HG03520 (cell line): ENCODE measurements at regions not wholly inside any gene's neighbourhood (a gene's known extent, or its start where the extent isn't known, plus 50 kb on each side); places are given as distances from the start of the nearest gene placed in this dataset.
A peak's percentile ranks its signal among the peaks of the same experiment; 100 is the strongest.

ENCODE experiments used
- ATAC-seq: cut with Tn5 transposase; IDR thresholded peaks from one replicate; pipeline ENCODE4 v1.9.1; 2021; ENCODE audit warnings: mild to moderate bottlenecking, moderate library complexity; ENCODE audit not compliant: unreplicated experiment

- ATAC-seq, result no peak
These were observed 120.4 kb upstream of the KLF7 start for GRCh38 chr2:207286106-207286505.

DNA sequence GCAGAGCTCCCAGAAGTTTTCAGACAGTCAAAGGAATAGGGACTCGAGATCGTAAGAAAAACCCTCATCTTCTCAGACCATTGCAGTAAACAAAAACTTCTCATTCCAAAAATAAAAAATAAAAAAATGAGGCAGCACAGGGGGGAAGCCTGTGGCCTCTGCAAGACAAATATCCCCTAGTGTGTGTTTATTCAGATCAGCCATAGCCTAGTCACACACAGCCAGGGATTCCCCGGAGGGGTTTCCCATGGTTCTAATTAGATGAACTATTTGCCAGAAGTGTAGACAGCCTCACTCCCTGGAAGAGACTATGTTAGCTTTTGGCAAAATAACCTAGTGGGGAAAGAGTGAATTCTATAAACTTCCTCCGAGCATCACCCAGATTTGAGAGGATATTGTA, 122.9 kb upstream of the KLF7 start:
- ATAC-seq, result peak; percentile 45

DNA sequence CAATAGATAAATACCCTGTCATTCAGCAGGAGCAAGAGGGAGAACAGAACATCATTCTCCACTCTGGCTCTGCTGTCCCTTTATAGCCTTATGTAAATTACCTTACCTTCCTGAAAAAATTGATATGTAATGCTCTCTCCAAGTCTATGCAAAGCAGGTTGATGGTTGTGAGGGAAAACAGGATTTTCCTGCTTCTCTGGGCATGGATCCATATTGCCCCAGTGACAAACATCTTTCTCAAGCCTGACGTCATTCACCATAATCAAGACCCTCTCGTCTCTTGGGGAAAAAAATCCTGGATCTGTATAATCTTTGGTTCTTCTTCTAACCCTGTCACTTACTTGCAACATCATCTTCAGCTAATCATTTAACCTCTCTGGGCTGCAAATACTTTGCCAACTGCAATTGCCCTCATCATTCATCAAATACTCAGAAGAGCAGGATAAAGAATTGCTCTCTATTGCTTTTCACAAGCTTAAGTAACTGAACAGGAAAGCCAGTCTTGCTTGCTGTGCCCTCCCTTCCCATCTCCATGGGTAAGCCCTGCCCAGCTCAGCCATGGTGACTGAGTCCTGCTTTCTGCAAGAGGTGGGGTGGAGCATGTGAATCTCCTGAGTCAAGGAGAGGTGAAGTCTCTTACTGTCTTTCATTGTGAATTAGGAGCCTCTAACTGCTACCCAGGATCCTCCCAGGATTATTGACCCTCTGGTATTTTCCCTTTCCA, 123.7 kb upstream of the KLF7 start:
- ATAC-seq, result no peak

GRCh38 chr2:207290833-207291624, 125.3 kb upstream of the KLF7 start:
- no peak for ATAC-seq

GRCh38 chr2:207291625-207292252, 126.0 kb upstream of the KLF7 start:
- ATAC-seq, result no peak

- ATAC-seq, result no peak
These were observed 130.7 kb upstream of the KLF7 start for GRCh38 chr2:207296265-207296948.

GRCh38 chr2:207300817-207301216, 135.1 kb upstream of the KLF7 start:
- no peak for ATAC-seq

- no peak for ATAC-seq
These were observed 139.0 kb upstream of the KLF7 start for GRCh38 chr2:207304761-207305160.

- no peak for ATAC-seq
These were observed 142.9 kb upstream of the KLF7 start for GRCh38 chr2:207308519-207309224.

GRCh38 chr2:207311316-207312005, 145.7 kb upstream of the KLF7 start:
- peak; percentile 97 for ATAC-seq

- no peak for ATAC-seq
These were observed 146.2 kb upstream of the KLF7 start for GRCh38 chr2:207312006-207312356.

DNA sequence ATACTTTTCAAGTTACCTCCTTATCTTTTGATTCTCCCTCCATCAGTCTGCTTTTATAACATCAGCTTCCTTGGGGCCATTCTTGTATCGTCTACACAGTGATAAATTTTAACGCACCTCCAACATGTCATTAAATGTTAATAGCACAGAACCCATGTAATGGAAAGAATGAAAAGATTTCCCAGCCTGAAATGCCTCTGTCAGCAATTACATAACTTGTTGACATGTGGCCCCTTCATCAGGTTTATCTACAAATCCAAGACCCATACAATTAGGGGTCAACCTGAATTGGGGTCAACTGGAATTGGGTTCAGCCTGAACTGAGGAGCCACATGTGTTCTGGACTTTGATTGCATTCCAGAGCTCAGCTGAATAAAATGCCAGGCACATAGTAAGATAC, 148.2 kb upstream of the KLF7 start:
- no peak for ATAC-seq

DNA sequence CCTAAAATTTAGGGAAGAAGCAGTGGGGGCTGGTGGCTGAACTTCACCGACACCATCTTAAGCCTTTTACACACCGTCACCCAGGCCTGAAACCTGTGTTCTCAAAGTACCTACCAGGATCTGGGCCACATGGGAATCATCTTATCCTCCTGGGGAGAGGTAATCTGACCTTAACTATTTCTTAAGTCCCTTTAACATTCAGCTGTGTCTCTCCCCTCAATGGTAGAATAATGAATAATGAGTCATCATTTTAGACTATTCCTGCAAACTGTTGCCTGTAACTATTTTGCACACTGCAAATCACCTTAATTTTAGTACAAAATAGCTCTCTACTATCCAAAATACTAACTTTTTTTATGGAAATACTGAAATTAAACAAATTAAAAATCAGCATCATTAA, 149.4 kb upstream of the KLF7 start:
- ATAC-seq, result no peak

- ATAC-seq, result no peak
These were observed 150.7 kb upstream of the KLF7 start for GRCh38 chr2:207316484-207316883.

- no peak for ATAC-seq
These were observed 151.2 kb upstream of the KLF7 start for GRCh38 chr2:207316906-207317305.

DNA sequence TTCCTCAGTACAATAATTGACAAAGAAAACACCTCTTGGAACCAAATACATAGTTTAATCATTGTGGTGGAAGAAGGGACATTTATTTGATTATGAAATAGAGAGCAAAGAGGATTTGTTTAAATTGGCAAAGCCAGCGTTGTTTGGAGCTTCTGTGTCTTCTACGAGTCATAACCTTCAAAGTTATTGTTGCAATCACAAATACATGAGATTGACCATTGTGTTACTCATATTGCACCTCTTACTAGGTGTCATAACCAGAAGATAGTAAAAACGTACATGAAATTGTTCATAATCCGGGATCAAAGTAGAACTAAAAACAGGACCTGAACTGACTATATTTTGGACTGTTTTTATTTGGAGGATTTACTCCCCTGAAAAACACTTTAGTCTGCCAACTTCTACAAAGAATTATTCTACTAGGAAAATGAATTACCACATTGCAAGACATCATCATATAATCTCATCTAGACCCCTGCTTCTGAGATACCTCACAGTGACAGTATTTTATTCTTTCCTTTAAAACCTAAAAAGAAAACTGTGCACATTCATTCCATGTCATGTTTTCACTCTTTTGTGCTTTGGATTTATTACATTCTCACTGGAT, 151.7 kb upstream of the KLF7 start:
- no peak for ATAC-seq

DNA sequence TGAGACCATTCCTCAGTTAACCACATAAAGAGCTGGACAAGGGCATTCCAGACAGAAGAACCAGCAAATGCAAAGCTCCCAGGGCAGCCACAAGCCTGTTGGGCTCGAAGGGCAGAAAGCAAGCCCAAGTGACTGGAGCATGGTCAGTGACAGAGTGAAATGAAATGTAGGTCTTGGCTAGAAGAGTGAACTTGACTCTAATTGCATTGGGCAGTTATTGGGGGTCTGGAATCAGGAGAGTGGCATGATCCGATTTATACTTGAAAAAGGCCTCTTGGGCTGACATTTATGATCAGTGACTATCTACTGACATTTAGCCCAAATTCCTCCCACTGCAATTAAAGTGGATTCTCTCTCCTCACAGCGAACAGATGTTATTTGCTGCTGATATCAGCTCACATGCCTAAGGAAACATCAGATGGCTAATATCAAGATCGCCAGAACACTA, 152.5 kb upstream of the KLF7 start:
- no peak for ATAC-seq

DNA sequence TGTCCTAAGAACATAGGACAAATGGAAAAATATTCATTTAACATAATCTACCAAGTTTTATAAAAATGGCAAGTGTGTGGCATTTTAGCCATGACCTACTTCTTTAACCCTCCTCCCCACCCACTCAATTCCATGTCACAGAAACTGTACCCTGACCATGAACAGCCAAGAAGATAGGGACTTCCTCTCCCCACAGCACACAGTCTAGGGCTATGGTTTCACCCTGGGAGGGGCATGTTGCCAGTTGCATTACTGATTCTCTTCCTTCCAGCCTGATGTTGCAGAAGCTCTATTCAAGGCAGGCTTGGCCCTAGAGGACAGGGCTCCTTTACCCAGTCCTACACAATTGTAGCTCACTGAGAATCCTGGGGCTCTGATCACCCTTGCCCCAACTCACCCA, 153.6 kb upstream of the KLF7 start:
- ATAC-seq, result no peak

DNA sequence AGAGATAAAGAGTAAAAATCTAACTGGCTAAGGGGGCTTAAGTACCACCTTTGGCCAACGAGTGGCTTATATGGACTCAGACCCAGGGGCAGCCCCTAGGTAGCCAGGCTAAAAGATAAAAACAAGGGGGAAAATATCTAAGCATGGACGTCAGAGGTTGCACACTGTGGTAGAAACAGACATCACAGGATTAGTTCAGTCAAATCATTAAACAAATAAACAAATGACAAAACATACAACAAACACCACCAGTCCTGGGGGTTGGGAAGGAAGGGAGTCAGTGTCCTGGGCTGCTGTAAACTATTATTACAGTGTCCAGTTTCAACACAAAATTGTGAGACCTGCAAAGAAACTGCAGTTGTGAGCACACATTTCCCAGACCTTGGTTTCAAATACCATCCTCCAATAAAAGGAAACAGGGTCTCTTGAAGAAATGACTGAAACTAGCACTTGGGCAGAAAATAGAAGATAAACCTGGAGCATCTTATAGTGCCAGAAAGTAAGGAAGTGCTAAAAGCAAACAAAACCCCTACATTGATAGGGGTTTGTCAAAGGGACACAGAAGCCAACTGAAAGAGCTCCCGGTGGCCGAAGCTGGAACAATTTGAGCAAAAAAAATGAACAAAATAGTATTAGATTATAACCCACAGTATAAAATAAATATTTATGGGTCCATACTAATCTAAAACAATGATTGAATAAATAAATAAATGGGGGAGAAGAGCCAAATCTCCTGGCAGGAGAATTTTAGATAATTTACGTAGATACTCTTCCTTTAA, 154.8 kb upstream of the KLF7 start:
- ATAC-seq, result no peak
